Ascending aorta (tissue), 2 donors: ENCODE measurements at regions not wholly inside any gene's neighbourhood (a gene's known extent, or its start where the extent isn't known, plus 50 kb on each side); places are given as distances from the start of the nearest gene placed in this dataset.
"Not testable (repeated sequence)": the region's sequence is repeated elsewhere in the genome, so short reads cannot be mapped to it uniquely, and the experiment has no call there.

Experiments used
- DNase-seq, 2 donors: peaks; one replicate each; pipeline ENCODE4 v3.0.0-alpha.2; 2019; ENCODE audit warnings: low spot score in 2 of 2
- H3K27ac ChIP-seq, 2 donors: fragments of 200-600 bp; sonication (generic); one replicate each; pipeline ENCODE4 v1.5.1; 2016 to 2017; ENCODE audit warnings: mild to moderate bottlenecking in 1 of 2
- H3K27me3 ChIP-seq: fragments of 200-600 bp; sonication (generic); one replicate; pipeline ENCODE4 v1.5.1; 2017
- H3K36me3 ChIP-seq, 2 donors: fragments of 200-600 bp; sonication (generic); one replicate each; pipeline ENCODE4 v1.5.1; 2016
- H3K4me1 ChIP-seq, 2 donors: fragments of 200-600 bp; sonication (generic); one replicate each; pipeline ENCODE4 v1.5.1; 2016 to 2017; ENCODE audit warnings: mild to moderate bottlenecking in 1 of 2
- H3K4me3 ChIP-seq, 2 donors: fragments of 200-600 bp; sonication (generic); one replicate each; pipeline ENCODE4 v1.5.1; 2016 to 2017; ENCODE audit warnings: mild to moderate bottlenecking in 1 of 2
- H3K9me3 ChIP-seq, 2 donors: fragments of 200-600 bp; sonication (generic); one replicate each; pipeline ENCODE4 v1.5.1; 2016
- CTCF ChIP-seq, 3 experiments: fragments of 200-600 bp in 2 of 3; fragments of 450-650 bp in 1 of 3; sonication (generic) in 2 of 3; IDR thresholded peaks; one replicate each; pipeline ENCODE4 v1.5.1; 2016 to 2019; ENCODE audit warnings: antibody characterized with exemption in 3 of 3, mild to moderate bottlenecking in 1 of 3, moderate library complexity in 1 of 3
- intact Hi-C: fragments of 100-400 bp; cut with DNase I; formaldehyde crosslinking; loops from one replicate; pipeline ENCODE4 v1.15.1; 2023

- no peak for TF ChIP-seq CTCF (IDR thresholded peaks at IDR 0.05)
- Histone ChIP-seq H3K4me3 (no peak overlapping the region), H3K9me3 (no peaks in the 10 kb centered on the region), H3K4me1 (no peaks in the 10 kb centered on the region), H3K27ac (no peak overlapping the region), H3K36me3 (no peaks in the 10 kb centered on the region), H3K27me3 (no peaks in the 10 kb centered on the region)
- DNase-seq = no peak
- intact Hi-C loops = no loop called here
Observed at GRCh38 chr5:154702477-154702876, 52.7 kb upstream of the LARP1 start.

GRCh38 chr5:154701725-154702124, 53.5 kb upstream of the LARP1 start:
- DNase-seq, H3K9me3 ChIP-seq, H3K4me1 ChIP-seq, intact Hi-C loops, H3K4me3 ChIP-seq, H3K27me3 ChIP-seq, H3K27ac ChIP-seq, H3K36me3 ChIP-seq: not testable (repeated sequence)

GRCh38 chr5:154701181-154701580, 54.0 kb upstream of the LARP1 start:
- H3K36me3 ChIP-seq = no peaks in the 10 kb centered on the region
- no peak for TF ChIP-seq CTCF (IDR thresholded peaks at IDR 0.05)
- H3K27ac ChIP-seq = no peak overlapping the region
- H3K27me3 ChIP-seq = no peaks in the 10 kb centered on the region
- H3K4me3 ChIP-seq = no peak overlapping the region
- intact Hi-C loops = no loop called here
- DNase-seq = no peak
- no peaks in the 10 kb centered on the region for H3K4me1 ChIP-seq
- no peaks in the 10 kb centered on the region for H3K9me3 ChIP-seq

GRCh38 chr5:154700289-154700928, 54.8 kb upstream of the LARP1 start:
- H3K27ac ChIP-seq, DNase-seq, H3K4me3 ChIP-seq, H3K9me3 ChIP-seq, H3K4me1 ChIP-seq, intact Hi-C loops, H3K27me3 ChIP-seq, H3K36me3 ChIP-seq: not testable (repeated sequence)

GRCh38 chr5:154698763-154699162, 56.4 kb upstream of the LARP1 start:
- Histone ChIP-seq H3K27ac (no peak overlapping the region), H3K9me3 (no peaks in the 10 kb centered on the region), H3K4me1 (no peaks in the 10 kb centered on the region), H3K4me3 (no peak overlapping the region), H3K36me3 (no peaks in the 10 kb centered on the region), H3K27me3 (no peaks in the 10 kb centered on the region)
- intact Hi-C loops = no loop called here
- TF ChIP-seq CTCF (IDR thresholded peaks at IDR 0.05) = no peak
- no peak for DNase-seq

GRCh38 chr5:154697371-154697770, 57.8 kb upstream of the LARP1 start:
- H3K36me3 ChIP-seq = no peaks in the 10 kb centered on the region
- H3K4me1 ChIP-seq = no peaks in the 10 kb centered on the region
- H3K27ac ChIP-seq = no peak overlapping the region
- no peak for TF ChIP-seq CTCF (IDR thresholded peaks at IDR 0.05)
- no peak overlapping the region for H3K4me3 ChIP-seq
- intact Hi-C loops = no loop called here
- no peaks in the 10 kb centered on the region for H3K9me3 ChIP-seq
- no peak for DNase-seq
- no peaks in the 10 kb centered on the region for H3K27me3 ChIP-seq

GRCh38 chr5:154696891-154697290, 58.3 kb upstream of the LARP1 start:
- H3K36me3 ChIP-seq = no peaks in the 10 kb centered on the region
- intact Hi-C loops = no loop called here
- no peak for DNase-seq
- H3K27me3 ChIP-seq = no peaks in the 10 kb centered on the region
- H3K4me3 ChIP-seq = no peak overlapping the region
- no peaks in the 10 kb centered on the region for H3K9me3 ChIP-seq
- no peak for TF ChIP-seq CTCF (IDR thresholded peaks at IDR 0.05)
- H3K27ac ChIP-seq = no peak overlapping the region
- peaks cover 0 to 1% of the 10 kb centered on the region in 2 donors for H3K4me1 ChIP-seq
